ENCODE measurements at regions not wholly inside any gene's neighbourhood (a gene's known extent, or its start where the extent isn't known, plus 50 kb on each side); places are given as distances from the start of the nearest gene placed in this dataset.

GRCh38 chr3:104982130-104982529 lies 384.6 kb upstream of the ALCAM start:
- H3K9me3 ChIP-seq (replicated peaks; ENCODE audit: control insufficient read depth, insufficient read depth, low read length): no peaks in the 10 kb centered on the region
- RAD21 ChIA-PET (ENCODE audit: unreplicated experiment): no interaction called here
- FAIRE-seq (no peak), DNase-seq (ENCODE audit: low read depth, low spot score) (no peak), ATAC-seq (no peak)
- no peak overlapping the region for H3K27ac ChIP-seq (ENCODE audit: control insufficient read depth, insufficient read depth)
- TF ChIP-seq, protein P1, sequence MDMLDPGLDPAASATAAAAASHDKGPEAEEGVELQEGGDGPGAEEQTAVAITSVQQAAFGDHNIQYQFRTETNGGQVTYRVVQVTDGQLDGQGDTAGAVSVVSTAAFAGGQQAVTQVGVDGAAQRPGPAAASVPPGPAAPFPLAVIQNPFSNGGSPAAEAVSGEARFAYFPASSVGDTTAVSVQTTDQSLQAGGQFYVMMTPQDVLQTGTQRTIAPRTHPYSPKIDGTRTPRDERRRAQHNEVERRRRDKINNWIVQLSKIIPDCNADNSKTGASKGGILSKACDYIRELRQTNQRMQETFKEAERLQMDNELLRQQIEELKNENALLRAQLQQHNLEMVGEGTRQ (IDR thresholded peaks at IDR 0.05; ENCODE audit: borderline replicate concordance, low read depth, low read length): no peak
- TF ChIP-seq E2F8 (IDR thresholded peaks at IDR 0.05; ENCODE audit: low read depth, partially characterized antibody) (no peak), ZSCAN29 (IDR thresholded peaks at IDR 0.05) (no peak), CEBPB (IDR thresholded peaks at IDR 0.05; ENCODE audit: borderline replicate concordance in 1 of 2, low read depth in 2 of 2, low read length in 2 of 2) (no peak), PML (IDR thresholded peaks at IDR 0.05; ENCODE audit: low read length) (no peak)
- H3K79me2 ChIP-seq (ENCODE audit: control insufficient read depth, insufficient read depth, low read length): no peaks in the 10 kb centered on the region
- H3K36me3 ChIP-seq (ENCODE audit: control insufficient read depth in 2 of 2, insufficient read depth in 2 of 2, low read length in 1 of 2): no peaks in the 10 kb centered on the region
- CTCF ChIA-PET: interaction anchor here (0.6 kb wide), 1 partner anchor 639 kb away, joined by 3 read pairs; no protein-coding TSS in a partner anchor
- H3K4me3 ChIP-seq: no peak overlapping the region
- no peak overlapping the region for H3K9ac ChIP-seq (ENCODE audit: control insufficient read depth, insufficient read depth, low read length)
- SMC1A ChIA-PET (ENCODE audit: uncharacterized antibody, unreplicated experiment): interaction anchor here (0.9 kb wide), 1 partner anchor 25 kb away, joined by 3 read pairs; no protein-coding TSS in a partner anchor
- no peaks in the 10 kb centered on the region for H3K4me1 ChIP-seq (ENCODE audit: control insufficient read depth, insufficient read depth, low read length)
- no peak overlapping the region for H2AFZ ChIP-seq (ENCODE audit: control insufficient read depth, low read depth, low read length)
- intact Hi-C loops (cut with micrococcal nuclease; ENCODE audit: unreplicated experiment) (loop anchor here (10.0 kb wide), 2 partner anchors 533 to 707 kb away; no protein-coding TSS in a partner anchor), in situ Hi-C loops (cut with MboI) (no loop called here)
- H3K4me2 ChIP-seq (ENCODE audit: control insufficient read depth, insufficient read depth): no peak overlapping the region
- BruUV-seq (replicated peaks): no TSS peak
- no peaks in the 10 kb centered on the region for H3K27me3 ChIP-seq (replicated peaks in 1 of 2; ENCODE audit: control insufficient read depth in 2 of 2, insufficient read depth in 2 of 2, low read length in 1 of 2)
- WGBS (ENCODE audit: insufficient coverage, insufficient replicate concordance, low lambda C conversion rate, missing lambda C conversion rate): 100% methylated on average over 1 of the region's 1 CpG
- POLR2A ChIA-PET: no interaction called here
- no peaks in the 10 kb centered on the region for H4K20me1 ChIP-seq (ENCODE audit: control insufficient read depth, insufficient read depth)
